ENCODE measurements at regions not wholly inside any gene's neighbourhood (a gene's known extent, or its start where the extent isn't known, plus 50 kb on each side); places are given as distances from the start of the nearest gene placed in this dataset.

DNA sequence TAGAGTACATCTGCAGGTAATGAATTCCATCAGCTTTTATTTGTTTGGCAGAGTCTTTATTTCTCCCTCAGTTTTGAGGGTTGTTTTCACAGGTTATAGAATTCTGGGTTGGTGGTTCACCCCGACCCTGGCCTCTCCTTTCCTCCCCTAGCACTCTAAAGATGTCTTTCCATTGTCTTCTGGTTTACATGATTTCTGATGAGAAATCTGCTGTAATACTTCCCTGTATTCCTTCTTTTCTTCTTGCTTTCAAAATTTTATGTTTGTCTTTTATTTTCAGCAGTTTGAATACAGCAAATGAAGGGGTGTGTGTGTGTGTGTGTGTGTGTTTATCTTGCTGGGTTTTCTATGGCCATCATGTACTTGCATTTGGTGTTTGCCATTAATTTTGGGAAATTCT, 312.0 kb upstream of the RPS23 start:
- TF ChIP-seq, protein P1, sequence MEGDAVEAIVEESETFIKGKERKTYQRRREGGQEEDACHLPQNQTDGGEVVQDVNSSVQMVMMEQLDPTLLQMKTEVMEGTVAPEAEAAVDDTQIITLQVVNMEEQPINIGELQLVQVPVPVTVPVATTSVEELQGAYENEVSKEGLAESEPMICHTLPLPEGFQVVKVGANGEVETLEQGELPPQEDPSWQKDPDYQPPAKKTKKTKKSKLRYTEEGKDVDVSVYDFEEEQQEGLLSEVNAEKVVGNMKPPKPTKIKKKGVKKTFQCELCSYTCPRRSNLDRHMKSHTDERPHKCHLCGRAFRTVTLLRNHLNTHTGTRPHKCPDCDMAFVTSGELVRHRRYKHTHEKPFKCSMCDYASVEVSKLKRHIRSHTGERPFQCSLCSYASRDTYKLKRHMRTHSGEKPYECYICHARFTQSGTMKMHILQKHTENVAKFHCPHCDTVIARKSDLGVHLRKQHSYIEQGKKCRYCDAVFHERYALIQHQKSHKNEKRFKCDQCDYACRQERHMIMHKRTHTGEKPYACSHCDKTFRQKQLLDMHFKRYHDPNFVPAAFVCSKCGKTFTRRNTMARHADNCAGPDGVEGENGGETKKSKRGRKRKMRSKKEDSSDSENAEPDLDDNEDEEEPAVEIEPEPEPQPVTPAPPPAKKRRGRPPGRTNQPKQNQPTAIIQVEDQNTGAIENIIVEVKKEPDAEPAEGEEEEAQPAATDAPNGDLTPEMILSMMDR (conservative IDR thresholded peaks at IDR 0.05; ENCODE audit: low read length), result no peak
- no peak for TF ChIP-seq EZH2phosphoT487 (IDR thresholded peaks at IDR 0.05; ENCODE audit: borderline replicate concordance, low read depth, low read length)
